Suppressor macrophage treated with lipopolysaccharide for 1 hour (primary cell): ENCODE measurements at regions not wholly inside any gene's neighbourhood (a gene's known extent, or its start where the extent isn't known, plus 50 kb on each side); places are given as distances from the start of the nearest gene placed in this dataset.
A peak's percentile ranks its signal among the peaks of the same experiment; 100 is the strongest.
"Not testable (repeated sequence)": the region's sequence is repeated elsewhere in the genome, so short reads cannot be mapped to it uniquely, and the experiment has no call there.

Experiments used
- DNase-seq, 3 donors: peaks; one replicate each; pipeline ENCODE4 v3.0.0-alpha.2; 2020 to 2022

GRCh38 chr1:94302497-94302896 is 65.1 kb upstream of the ARHGAP29 start:
- DNase-seq: peak; percentile 11 to 29 (median 13)

GRCh38 chr1:94301186-94301585 is 63.8 kb upstream of the ARHGAP29 start:
- DNase-seq: no peak

GRCh38 chr1:94300731-94301130 is 63.3 kb upstream of the ARHGAP29 start:
- DNase-seq: no peak

GRCh38 chr1:94299627-94300553 is 62.5 kb upstream of the ARHGAP29 start:
- DNase-seq: no peak

GRCh38 chr1:94298861-94299260 is 61.5 kb upstream of the ARHGAP29 start:
- DNase-seq: peak in 1 of 3 donors; percentile 24

GRCh38 chr1:94296018-94296417 is 58.6 kb upstream of the ARHGAP29 start:
- DNase-seq: no peak

- DNase-seq: not testable (repeated sequence)
These were observed 55.6 kb upstream of the ARHGAP29 start for GRCh38 chr1:94292978-94293377.

GRCh38 chr1:94289244-94289643 is 51.9 kb upstream of the ARHGAP29 start:
- DNase-seq: not testable (repeated sequence)
